ENCODE measurements at regions not wholly inside any gene's neighbourhood (a gene's known extent, or its start where the extent isn't known, plus 50 kb on each side); places are given as distances from the start of the nearest gene placed in this dataset.

DNA sequence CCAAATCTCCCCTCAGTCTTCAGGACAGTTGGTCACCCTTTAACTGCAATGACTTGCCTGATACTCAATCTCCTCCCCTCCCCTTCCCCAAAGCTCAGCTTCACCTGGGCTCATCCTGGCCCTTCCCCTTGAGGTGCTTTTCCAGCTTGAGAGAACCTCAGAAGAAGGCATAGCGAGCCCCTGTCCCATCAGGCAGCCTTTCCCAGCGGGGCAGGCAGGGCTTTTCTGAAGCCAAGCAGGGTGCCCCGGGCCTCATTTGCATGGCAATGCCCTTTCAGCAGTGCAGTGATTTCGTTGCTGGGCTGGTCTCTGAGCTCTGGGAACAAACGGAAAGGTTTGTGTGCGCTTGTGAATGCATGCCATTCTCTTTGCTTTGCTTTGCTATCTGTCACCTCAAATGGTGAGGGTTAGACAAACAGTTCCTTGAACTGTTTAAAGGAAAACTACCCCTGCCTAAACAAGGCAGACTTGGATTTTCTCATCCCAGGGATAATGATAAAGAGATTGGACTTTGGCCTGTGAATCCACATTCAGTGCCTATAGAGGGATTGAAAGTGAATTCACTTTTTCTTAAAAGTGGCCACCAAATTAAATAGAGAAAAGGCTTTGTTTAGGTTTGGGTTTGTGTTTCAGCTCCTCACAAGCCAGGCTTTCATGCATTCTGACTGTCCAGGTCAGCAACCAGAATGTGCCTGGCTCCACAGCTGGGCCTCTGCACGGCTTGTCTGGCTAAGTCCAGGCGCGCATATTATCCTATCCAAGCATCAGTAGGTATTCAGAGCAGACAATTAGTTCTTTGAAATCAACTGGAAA, 165.3 kb downstream of the ZNF608 start (continued):
- TF ChIP-seq, protein P1, sequence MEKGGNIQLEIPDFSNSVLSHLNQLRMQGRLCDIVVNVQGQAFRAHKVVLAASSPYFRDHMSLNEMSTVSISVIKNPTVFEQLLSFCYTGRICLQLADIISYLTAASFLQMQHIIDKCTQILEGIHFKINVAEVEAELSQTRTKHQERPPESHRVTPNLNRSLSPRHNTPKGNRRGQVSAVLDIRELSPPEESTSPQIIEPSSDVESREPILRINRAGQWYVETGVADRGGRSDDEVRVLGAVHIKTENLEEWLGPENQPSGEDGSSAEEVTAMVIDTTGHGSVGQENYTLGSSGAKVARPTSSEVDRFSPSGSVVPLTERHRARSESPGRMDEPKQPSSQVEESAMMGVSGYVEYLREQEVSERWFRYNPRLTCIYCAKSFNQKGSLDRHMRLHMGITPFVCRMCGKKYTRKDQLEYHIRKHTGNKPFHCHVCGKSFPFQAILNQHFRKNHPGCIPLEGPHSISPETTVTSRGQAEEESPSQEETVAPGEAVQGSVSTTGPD (CRISPR knock-in tag; IDR thresholded peaks at IDR 0.05): no peak
- TF ChIP-seq, protein P2, sequence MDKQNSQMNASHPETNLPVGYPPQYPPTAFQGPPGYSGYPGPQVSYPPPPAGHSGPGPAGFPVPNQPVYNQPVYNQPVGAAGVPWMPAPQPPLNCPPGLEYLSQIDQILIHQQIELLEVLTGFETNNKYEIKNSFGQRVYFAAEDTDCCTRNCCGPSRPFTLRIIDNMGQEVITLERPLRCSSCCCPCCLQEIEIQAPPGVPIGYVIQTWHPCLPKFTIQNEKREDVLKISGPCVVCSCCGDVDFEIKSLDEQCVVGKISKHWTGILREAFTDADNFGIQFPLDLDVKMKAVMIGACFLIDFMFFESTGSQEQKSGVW (CRISPR knock-in tag; IDR thresholded peaks at IDR 0.05; ENCODE audit: borderline replicate concordance): no peak
- TF ChIP-seq ZNF598 (CRISPR knock-in tag; IDR thresholded peaks at IDR 0.05; ENCODE audit: borderline replicate concordance): no peak
- no peak for TF ChIP-seq SIN3B (IDR thresholded peaks at IDR 0.05; ENCODE audit: low read length)
- peak; percentile 53; the same call in 1 of the 2 replicates for TF ChIP-seq ZNF747 (CRISPR knock-in tag; IDR thresholded peaks at IDR 0.05; ENCODE audit: borderline replicate concordance)
- peak; percentile 86 for TF ChIP-seq SALL1 (CRISPR knock-in tag; IDR thresholded peaks at IDR 0.05)
- TF ChIP-seq, protein P3, sequence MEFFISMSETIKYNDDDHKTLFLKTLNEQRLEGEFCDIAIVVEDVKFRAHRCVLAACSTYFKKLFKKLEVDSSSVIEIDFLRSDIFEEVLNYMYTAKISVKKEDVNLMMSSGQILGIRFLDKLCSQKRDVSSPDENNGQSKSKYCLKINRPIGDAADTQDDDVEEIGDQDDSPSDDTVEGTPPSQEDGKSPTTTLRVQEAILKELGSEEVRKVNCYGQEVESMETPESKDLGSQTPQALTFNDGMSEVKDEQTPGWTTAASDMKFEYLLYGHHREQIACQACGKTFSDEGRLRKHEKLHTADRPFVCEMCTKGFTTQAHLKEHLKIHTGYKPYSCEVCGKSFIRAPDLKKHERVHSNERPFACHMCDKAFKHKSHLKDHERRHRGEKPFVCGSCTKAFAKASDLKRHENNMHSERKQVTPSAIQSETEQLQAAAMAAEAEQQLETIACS (CRISPR knock-in tag; IDR thresholded peaks at IDR 0.05): no peak
- TF ChIP-seq YEATS4 (CRISPR knock-in tag; IDR thresholded peaks at IDR 0.05; ENCODE audit: borderline replicate concordance): no peak; the same call in 1 of the 2 replicates
- no peak for TF ChIP-seq ZSCAN31 (CRISPR knock-in tag; IDR thresholded peaks at IDR 0.05; ENCODE audit: low read depth)
- 0 out of 2 replicates have a peak, but pooled peaks have one; percentile 2 for TF ChIP-seq ZNF121 (CRISPR knock-in tag; IDR thresholded peaks at IDR 0.05)
- TF ChIP-seq HMG20B (CRISPR knock-in tag; conservative IDR thresholded peaks at IDR 0.05): peak; percentile 99
- TF ChIP-seq NKX3-1 (CRISPR knock-in tag; IDR thresholded peaks at IDR 0.05): no peak
- no peak for TF ChIP-seq THAP11 (CRISPR knock-in tag; IDR thresholded peaks at IDR 0.05)
- TF ChIP-seq, protein P4, sequence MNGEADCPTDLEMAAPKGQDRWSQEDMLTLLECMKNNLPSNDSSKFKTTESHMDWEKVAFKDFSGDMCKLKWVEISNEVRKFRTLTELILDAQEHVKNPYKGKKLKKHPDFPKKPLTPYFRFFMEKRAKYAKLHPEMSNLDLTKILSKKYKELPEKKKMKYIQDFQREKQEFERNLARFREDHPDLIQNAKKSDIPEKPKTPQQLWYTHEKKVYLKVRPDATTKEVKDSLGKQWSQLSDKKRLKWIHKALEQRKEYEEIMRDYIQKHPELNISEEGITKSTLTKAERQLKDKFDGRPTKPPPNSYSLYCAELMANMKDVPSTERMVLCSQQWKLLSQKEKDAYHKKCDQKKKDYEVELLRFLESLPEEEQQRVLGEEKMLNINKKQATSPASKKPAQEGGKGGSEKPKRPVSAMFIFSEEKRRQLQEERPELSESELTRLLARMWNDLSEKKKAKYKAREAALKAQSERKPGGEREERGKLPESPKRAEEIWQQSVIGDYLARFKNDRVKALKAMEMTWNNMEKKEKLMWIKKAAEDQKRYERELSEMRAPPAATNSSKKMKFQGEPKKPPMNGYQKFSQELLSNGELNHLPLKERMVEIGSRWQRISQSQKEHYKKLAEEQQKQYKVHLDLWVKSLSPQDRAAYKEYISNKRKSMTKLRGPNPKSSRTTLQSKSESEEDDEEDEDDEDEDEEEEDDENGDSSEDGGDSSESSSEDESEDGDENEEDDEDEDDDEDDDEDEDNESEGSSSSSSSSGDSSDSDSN (CRISPR knock-in tag; IDR thresholded peaks at IDR 0.05): peak; percentile 75
- no peak for TF ChIP-seq ARNT (IDR thresholded peaks at IDR 0.05)
- no peak for TF ChIP-seq ZNF333 (CRISPR knock-in tag; IDR thresholded peaks at IDR 0.05; ENCODE audit: borderline replicate concordance)
- TF ChIP-seq, protein P5, sequence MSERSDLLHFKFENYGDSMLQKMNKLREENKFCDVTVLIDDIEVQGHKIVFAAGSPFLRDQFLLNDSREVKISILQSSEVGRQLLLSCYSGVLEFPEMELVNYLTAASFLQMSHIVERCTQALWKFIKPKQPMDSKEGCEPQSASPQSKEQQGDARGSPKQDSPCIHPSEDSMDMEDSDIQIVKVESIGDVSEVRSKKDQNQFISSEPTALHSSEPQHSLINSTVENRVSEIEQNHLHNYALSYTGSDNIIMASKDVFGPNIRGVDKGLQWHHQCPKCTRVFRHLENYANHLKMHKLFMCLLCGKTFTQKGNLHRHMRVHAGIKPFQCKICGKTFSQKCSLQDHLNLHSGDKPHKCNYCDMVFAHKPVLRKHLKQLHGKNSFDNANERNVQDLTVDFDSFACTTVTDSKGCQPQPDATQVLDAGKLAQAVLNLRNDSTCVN (CRISPR knock-in tag; IDR thresholded peaks at IDR 0.05; ENCODE audit: borderline replicate concordance): no peak
- TF ChIP-seq SNAPC2 (CRISPR knock-in tag; IDR thresholded peaks at IDR 0.05): no peak
- peak; percentile 61; the same call in 1 of the 2 replicates for TF ChIP-seq NFKBIZ (CRISPR knock-in tag; IDR thresholded peaks at IDR 0.05)
- no peak for TF ChIP-seq ZNF777 (CRISPR knock-in tag; IDR thresholded peaks at IDR 0.05)
